H9 (cell line): ENCODE measurements at regions not wholly inside any gene's neighbourhood (a gene's known extent, or its start where the extent isn't known, plus 50 kb on each side); places are given as distances from the start of the nearest gene placed in this dataset.

ENCODE experiments used
- DNase-seq: peaks from one replicate; pipeline ENCODE4 v3.0.0-alpha.2; 2017
- H2AFZ ChIP-seq: one replicate; pipeline ENCODE4 v1.6.1; 2013; ENCODE audit warnings: mild to moderate bottlenecking, low read length, control low read depth, moderate library complexity
- H2AK5ac ChIP-seq: 2 replicates; pipeline ENCODE4 v1.6.1; 2013; ENCODE audit warnings: low read length, control low read depth, mixed read lengths; ENCODE audit not compliant: insufficient read length
- H2BK120ac ChIP-seq: one replicate; pipeline ENCODE4 v1.6.1; 2013; ENCODE audit warnings: low read depth, mild to moderate bottlenecking, low read length, control low read depth, inconsistent platforms; ENCODE audit not compliant: poor library complexity, severe bottlenecking
- H2BK12ac ChIP-seq: 2 replicates; pipeline ENCODE4 v1.6.1; 2013; ENCODE audit warnings: low read length, control low read depth, mixed read lengths, low read depth; ENCODE audit not compliant: insufficient read length
- H2BK15ac ChIP-seq: 2 replicates; pipeline ENCODE4 v1.6.1; 2013; ENCODE audit warnings: low read depth, low read length, control low read depth
- H2BK20ac ChIP-seq: one replicate; pipeline ENCODE4 v1.6.1; 2013; ENCODE audit warnings: low read depth, mild to moderate bottlenecking, low read length, control low read depth, inconsistent platforms; ENCODE audit not compliant: poor library complexity, severe bottlenecking
- H2BK5ac ChIP-seq: 2 replicates; pipeline ENCODE4 v1.6.1; 2013; ENCODE audit warnings: low read length, control low read depth, mixed read lengths; ENCODE audit not compliant: insufficient read length
- H3K14ac ChIP-seq: 2 replicates; pipeline ENCODE4 v1.6.1; 2013; ENCODE audit warnings: low read length, control low read depth; ENCODE audit not compliant: insufficient read depth
- H3K18ac ChIP-seq: 2 replicates; pipeline ENCODE4 v1.6.1; 2013; ENCODE audit warnings: low read depth, mild to moderate bottlenecking, mixed read lengths, low read length, control low read depth; ENCODE audit not compliant: insufficient read length
- H3K23ac ChIP-seq: 2 replicates; pipeline ENCODE4 v1.6.1; 2013; ENCODE audit warnings: low read length, control low read depth, mixed read lengths, low read depth; ENCODE audit not compliant: insufficient read length
- H3K23me2 ChIP-seq: 2 replicates; pipeline ENCODE4 v1.6.1; 2013; ENCODE audit warnings: low read depth, mild to moderate bottlenecking, mixed read lengths, low read length, control low read depth; ENCODE audit not compliant: insufficient read length, poor library complexity, severe bottlenecking
- H3K27ac ChIP-seq: 2 replicates; pipeline ENCODE4 v1.5.1; 2013; ENCODE audit warnings: low read length, control low read depth, mixed read lengths, low read depth; ENCODE audit not compliant: insufficient read length
- H3K27me3 ChIP-seq: 2 replicates; pipeline ENCODE4 v1.6.1; 2013; ENCODE audit warnings: low read length, control low read depth, inconsistent platforms; ENCODE audit not compliant: insufficient read depth
- H3K4ac ChIP-seq: 2 replicates; pipeline ENCODE4 v1.6.1; 2013; ENCODE audit warnings: low read depth, mild to moderate bottlenecking, control low read depth, inconsistent platforms, low read length, moderate library complexity
- H3K4me1 ChIP-seq: 2 replicates; pipeline ENCODE4 v1.6.1; 2013; ENCODE audit warnings: low read length, control low read depth, inconsistent platforms; ENCODE audit not compliant: insufficient read depth
- H3K4me2 ChIP-seq: 2 replicates; pipeline ENCODE4 v1.6.1; 2013; ENCODE audit warnings: low read length, control low read depth, mixed read lengths; ENCODE audit not compliant: insufficient read length, insufficient read depth
- H3K56ac ChIP-seq: 2 replicates; pipeline ENCODE4 v1.6.1; 2013; ENCODE audit warnings: low read depth, mild to moderate bottlenecking, mixed read lengths, low read length, control low read depth; ENCODE audit not compliant: insufficient read length
- H3K79me1 ChIP-seq: 2 replicates; pipeline ENCODE4 v1.6.1; 2013; ENCODE audit warnings: low read depth, mild to moderate bottlenecking, moderate library complexity, low read length, control low read depth, inconsistent platforms; ENCODE audit not compliant: insufficient read depth, poor library complexity, severe bottlenecking
- H3K79me2 ChIP-seq: 2 replicates; pipeline ENCODE4 v1.6.1; 2013; ENCODE audit warnings: low read length, control low read depth, inconsistent platforms; ENCODE audit not compliant: insufficient read depth
- H3K9ac ChIP-seq: 2 replicates; pipeline ENCODE4 v1.6.1; 2013; ENCODE audit warnings: low read length, control low read depth, mixed read lengths; ENCODE audit not compliant: insufficient read length; ENCODE audit errors: extremely low read depth
- H3K9me3 ChIP-seq: one replicate; pipeline ENCODE4 v1.6.1; 2013; ENCODE audit warnings: low read depth, low read length, inconsistent platforms; ENCODE audit not compliant: control insufficient read depth
- H3T11ph ChIP-seq: one replicate; pipeline ENCODE4 v1.6.1; 2013; ENCODE audit warnings: mild to moderate bottlenecking, low read length, control low read depth, inconsistent platforms
- H4K20me1 ChIP-seq: one replicate; pipeline ENCODE4 v1.6.1; 2013; ENCODE audit not compliant: control insufficient read depth, insufficient read length, insufficient read depth
- H4K5ac ChIP-seq: 2 replicates; pipeline ENCODE4 v1.6.1; 2013; ENCODE audit warnings: low read depth, mild to moderate bottlenecking, mixed read lengths, low read length, control low read depth; ENCODE audit not compliant: insufficient read length
- H4K8ac ChIP-seq: replicated peaks from 2 replicates; pipeline ENCODE4 v1.6.1; 2013; ENCODE audit warnings: low read length, control low read depth, mixed read lengths, low read depth; ENCODE audit not compliant: insufficient read length
- H4K91ac ChIP-seq: 2 replicates; pipeline ENCODE4 v1.6.1; 2013; ENCODE audit warnings: low read depth, mild to moderate bottlenecking, moderate library complexity, mixed read lengths, low read length, control low read depth; ENCODE audit not compliant: insufficient read length
- H3K27ac Mint-ChIP-seq, 3 experiments: 2 replicates in 2 of 3; 3 replicates in 1 of 3; pipeline ENCODE4 v1.8.0; 2020 to 2021; ENCODE audit warnings: mixed read lengths in 3 of 3, mild to moderate bottlenecking in 1 of 3, moderate library complexity in 1 of 3
- H3K27me3 Mint-ChIP-seq: 2 replicates; pipeline ENCODE4 v1.8.0; 2021; ENCODE audit warnings: low read depth, mild to moderate bottlenecking, moderate library complexity, mixed read lengths
- H3K36me3 Mint-ChIP-seq, 3 experiments: 2 replicates in 2 of 3; 3 replicates in 1 of 3; pipeline ENCODE4 v1.8.0; 2020 to 2021; ENCODE audit warnings: low read depth in 3 of 3, mixed read lengths in 3 of 3; ENCODE audit not compliant: insufficient read depth in 1 of 3
- H3K4me1 Mint-ChIP-seq, 2 experiments: 2 replicates each; pipeline ENCODE4 v1.8.0; 2020; ENCODE audit warnings: mixed read lengths in 2 of 2
- H3K4me3 Mint-ChIP-seq, 2 experiments: 2 replicates in 1 of 2; 3 replicates in 1 of 2; pipeline ENCODE4 v1.8.0; 2020 to 2021; ENCODE audit warnings: mild to moderate bottlenecking in 2 of 2, mixed read lengths in 2 of 2, moderate library complexity in 1 of 2
- H3K9me3 Mint-ChIP-seq, 2 experiments: 2 replicates in 1 of 2; 3 replicates in 1 of 2; pipeline ENCODE4 v1.8.0; 2020; ENCODE audit warnings: mild to moderate bottlenecking in 2 of 2, mixed read lengths in 2 of 2, moderate library complexity in 1 of 2
- CTCF ChIP-seq: fragments of 200-600 bp; sonication (generic); conservative IDR thresholded peaks from 3 replicates; pipeline ENCODE4 v1.8.0; 2021; ENCODE audit warnings: antibody characterized with exemption, mild to moderate bottlenecking
- WGBS: extraction: QIAGEN DNeasy Blood & Tissue Kit; methylation state at CpG from one replicate; pipeline ENCODE4 v1.1.7; 2013; ENCODE audit warnings: missing lambda C conversion rate, low lambda C conversion rate, mixed read lengths; ENCODE audit not compliant: insufficient read length; ENCODE audit errors: extremely low coverage; 5-methylcytosine and 5-hydroxymethylcytosine counted together

GRCh38 chr7:131111081-131111576 lies 216.5 kb upstream of the MKLN1 start:
- peaks cover 34% of the 10 kb centered on the region for H3K27me3 Mint-ChIP-seq
- Histone ChIP-seq H2BK12ac (no peak overlapping the region), H3K4ac (no peak overlapping the region), H2AFZ (no peak overlapping the region), H4K5ac (no peak overlapping the region), H3K18ac (no peak overlapping the region), H2AK5ac (no peak overlapping the region), H2BK15ac (no peak overlapping the region), H3K4me2 (peak overlapping the region; percentile 93), H3K9ac (no peak overlapping the region), H4K91ac (no peak overlapping the region), H3K4me1 (peaks cover 10% of the 10 kb centered on the region), H3K27ac (no peak overlapping the region), H3K79me2 (no peaks in the 10 kb centered on the region), H3K9me3 (no peaks in the 10 kb centered on the region), H2BK120ac (no peak overlapping the region), H3K14ac (no peak overlapping the region), H3K56ac (no peak overlapping the region), H4K20me1 (no peaks in the 10 kb centered on the region), H3K23ac (no peak overlapping the region), H4K8ac (no peak overlapping the region), H2BK5ac (no peak overlapping the region), H3K23me2 (peaks cover 37% of the 10 kb centered on the region), H2BK20ac (no peak overlapping the region), H3T11ph (no peak overlapping the region), H3K79me1 (no peaks in the 10 kb centered on the region), H3K27me3 (no peaks in the 10 kb centered on the region; the same call in 1 of the 2 replicates)
- H3K4me3 Mint-ChIP-seq = peak overlapping the region; percentile 54 to 98
- H3K36me3 Mint-ChIP-seq = no peaks in the 10 kb centered on the region
- H3K4me1 Mint-ChIP-seq = peaks cover 32 to 37% of the 10 kb centered on the region in 2 experiments
- peak overlapping the region in 1 of 3 experiments; percentile 17; a peak in 1 of 7 replicates for H3K27ac Mint-ChIP-seq
- WGBS = no CpG with 5 or more reads among the region's 6 CpGs
- no peaks in the 10 kb centered on the region for H3K9me3 Mint-ChIP-seq
- TF ChIP-seq CTCF = no peak
- no peak for DNase-seq
